ENCODE measurements at regions not wholly inside any gene's neighbourhood (a gene's known extent, or its start where the extent isn't known, plus 50 kb on each side); places are given as distances from the start of the nearest gene placed in this dataset. TPM values are rescaled to one million over a fixed set of nuclear protein-coding genes. Genes with fewer than 3 reads are reported as not detected.

- Histone ChIP-seq H3K36me3 (ENCODE audit: control insufficient read depth in 4 of 4, insufficient read depth in 4 of 4, low read length in 4 of 4) (no peaks in the 10 kb centered on the region), H3K9ac (ENCODE audit: insufficient read depth in 1 of 2, low read length in 2 of 2) (no peak overlapping the region), H3K9me3 (ENCODE audit: control insufficient read depth in 4 of 4, insufficient read depth in 3 of 4, low read length in 3 of 4) (peaks cover 0 to 5% (median 2%) of the 10 kb centered on the region in 4 donors), H3K4me3 (no peak overlapping the region), H3K27me3 (ENCODE audit: control insufficient read depth in 3 of 3, insufficient read depth in 3 of 3, low read length in 2 of 3) (no peaks in the 10 kb centered on the region), H3K27ac (ENCODE audit: low read depth in 1 of 2, low read length in 1 of 2) (no peak overlapping the region), H3K4me1 (ENCODE audit: control insufficient read depth in 5 of 5, insufficient read depth in 5 of 5, low read length in 5 of 5) (peaks cover 0 to 10% (median 0%) of the 10 kb centered on the region in 5 donors)
- ATAC-seq (ENCODE audit: insufficient read depth, low FRiP score) (no peak), DNase-seq (no peak)
- 52 to 73% methylated on average over 4 of the region's 4 CpGs for WGBS, 2 donors
- TF ChIP-seq CTCF (IDR thresholded peaks at IDR 0.05; ENCODE audit: control extremely low read depth, extremely low read depth), result no peak
Measured at GRCh38 chr5:20040901-20041300, 52.9 kb upstream of the CDH18 start.

Small RNAs in the stretch of these regions (small RNA-seq; reads per million reads assigned to genes)
- gene AC093303.1 (ENCODE audit: low replicate concordance), result not detected

Data from lung (tissue), 12 donors.